Psoas muscle (tissue), 7 donors: ENCODE measurements at regions not wholly inside any gene's neighbourhood (a gene's known extent, or its start where the extent isn't known, plus 50 kb on each side); places are given as distances from the start of the nearest gene placed in this dataset.

Experiments
- ATAC-seq, 4 donors: fragments of 200-7000 bp; cut with Tn5 transposase; one replicate each; pipeline ENCODE4 v1.9.1; 2020; ENCODE audit warnings: moderate library complexity in 3 of 4, mild to moderate bottlenecking in 2 of 4
- DNase-seq, 2 donors: peaks; one replicate each; pipeline ENCODE4 v3.0.0-alpha.2; 2020
- H3K27ac ChIP-seq: fragments of 200-600 bp; one replicate; pipeline ENCODE4 v1.8.0; 2022
- H3K27me3 ChIP-seq, 3 donors: fragments of 200-600 bp in 1 of 3; one replicate each; pipeline versions ENCODE4 v1.6.1 to v1.8.0; 2013 to 2022; ENCODE audit warnings: low read length in 2 of 3, mild to moderate bottlenecking in 2 of 3, moderate library complexity in 1 of 3; ENCODE audit not compliant: insufficient read depth in 3 of 3
- H3K36me3 ChIP-seq, 2 donors: fragments of 200-600 bp in 1 of 2; one replicate each; pipeline versions ENCODE4 v1.6.1 to v1.8.0; 2013 to 2022; ENCODE audit warnings: low read depth in 1 of 2, mild to moderate bottlenecking in 1 of 2, moderate library complexity in 1 of 2; ENCODE audit not compliant: insufficient read depth in 1 of 2
- H3K4me1 ChIP-seq: fragments of 200-600 bp; one replicate; pipeline ENCODE4 v1.8.0; 2022
- H3K4me3 ChIP-seq: fragments of 200-600 bp; one replicate; pipeline ENCODE4 v1.8.0; 2022; ENCODE audit warnings: mild to moderate bottlenecking
- H3K9me3 ChIP-seq: fragments of 200-600 bp; one replicate; pipeline ENCODE4 v1.8.0; 2022
- WGBS, 3 donors: extraction: QIAGEN DNeasy Blood & Tissue Kit; methylation state at CpG; one replicate each; pipeline versions ENCODE4 v1.1.6 to v1.1.7; 2013; 5-methylcytosine and 5-hydroxymethylcytosine counted together
- intact Hi-C, 2 donors: fragments of 100-400 bp; cut with DNase I; formaldehyde crosslinking; loops; one replicate each; pipeline versions ENCODE4 v1.11.0 to v1.14.2; 2022
- TF ChIP-seq, protein P1 (sequence below): fragments of 200-600 bp; IDR thresholded peaks from one replicate; pipeline ENCODE4 v1.8.0; 2022; ENCODE audit warnings: antibody characterized with exemption
- donor health status: healthy with polysubstance abuse.
- donor health status: DM: no; HTN: no; CAD: no; lungs with moderate emphysema.
- donor health status: Bipolar disorder and iron deficiency.
- donor health status: healthy.
- donor health status: DM: yes; HTN: yes; CAD: no.
- donor health status: DM: no; HTN: no; CAD: no.
- donor health status: DM: yes; HTN: yes; CAD: no.

DNA sequence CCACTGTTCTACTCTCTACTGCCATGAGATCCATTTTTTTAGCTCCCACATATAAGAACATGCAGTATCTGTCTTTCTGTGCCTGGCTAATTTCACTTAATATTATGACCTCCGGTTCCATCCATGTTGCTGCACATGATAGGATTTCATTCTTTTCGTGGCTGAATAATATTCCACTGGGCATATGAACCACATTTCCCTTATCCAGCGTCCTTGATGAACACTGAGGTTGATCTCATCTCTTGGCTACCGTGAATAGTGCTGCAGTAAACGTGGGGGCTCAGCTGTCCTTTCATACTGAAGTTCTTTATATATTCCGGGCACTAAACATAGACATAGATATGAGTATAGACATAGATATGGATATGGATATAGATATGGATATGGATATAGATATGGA is 109.3 kb upstream of the TNRC6C start:
- DNase-seq (no peak), ATAC-seq (peak in 2 of 4 donors; percentile 29 to 39)
- 82 to 88% (median 84%) methylated on average over 6 of the region's 6 CpGs for WGBS, 3 donors
- intact Hi-C loops, result no loop called here
- H3K9me3 ChIP-seq, result no peaks in the 10 kb centered on the region
- H3K27me3 ChIP-seq, result no peaks in the 10 kb centered on the region
- no peak overlapping the region for H3K27ac ChIP-seq
- no peak overlapping the region for H3K4me3 ChIP-seq
- TF ChIP-seq, protein P1, sequence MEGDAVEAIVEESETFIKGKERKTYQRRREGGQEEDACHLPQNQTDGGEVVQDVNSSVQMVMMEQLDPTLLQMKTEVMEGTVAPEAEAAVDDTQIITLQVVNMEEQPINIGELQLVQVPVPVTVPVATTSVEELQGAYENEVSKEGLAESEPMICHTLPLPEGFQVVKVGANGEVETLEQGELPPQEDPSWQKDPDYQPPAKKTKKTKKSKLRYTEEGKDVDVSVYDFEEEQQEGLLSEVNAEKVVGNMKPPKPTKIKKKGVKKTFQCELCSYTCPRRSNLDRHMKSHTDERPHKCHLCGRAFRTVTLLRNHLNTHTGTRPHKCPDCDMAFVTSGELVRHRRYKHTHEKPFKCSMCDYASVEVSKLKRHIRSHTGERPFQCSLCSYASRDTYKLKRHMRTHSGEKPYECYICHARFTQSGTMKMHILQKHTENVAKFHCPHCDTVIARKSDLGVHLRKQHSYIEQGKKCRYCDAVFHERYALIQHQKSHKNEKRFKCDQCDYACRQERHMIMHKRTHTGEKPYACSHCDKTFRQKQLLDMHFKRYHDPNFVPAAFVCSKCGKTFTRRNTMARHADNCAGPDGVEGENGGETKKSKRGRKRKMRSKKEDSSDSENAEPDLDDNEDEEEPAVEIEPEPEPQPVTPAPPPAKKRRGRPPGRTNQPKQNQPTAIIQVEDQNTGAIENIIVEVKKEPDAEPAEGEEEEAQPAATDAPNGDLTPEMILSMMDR, result no peak
- H3K36me3 ChIP-seq, result no peaks in the 10 kb centered on the region
- H3K4me1 ChIP-seq, result no peaks in the 10 kb centered on the region

DNA sequence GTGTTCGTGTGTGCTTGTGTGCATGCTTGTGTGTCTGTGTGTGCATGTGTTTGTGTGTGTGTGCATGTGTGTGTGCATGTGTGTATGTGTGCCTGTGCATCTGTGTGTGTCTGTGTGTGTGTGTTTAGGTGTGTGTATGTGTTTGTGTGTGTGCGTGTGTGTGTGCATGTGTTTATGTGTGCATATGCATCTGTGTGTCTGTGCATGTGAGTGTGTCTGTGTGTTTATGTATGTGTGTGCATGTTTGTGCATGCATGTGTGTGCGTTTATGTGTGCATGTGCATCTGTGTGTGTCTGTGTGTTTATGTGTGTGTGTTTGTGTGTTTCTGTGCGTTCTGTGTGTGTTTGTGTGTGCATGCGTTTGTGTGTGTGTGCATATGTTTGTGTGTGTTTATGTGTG is 106.6 kb upstream of the TNRC6C start:
- TF ChIP-seq, protein P1, result no peak
- WGBS, 3 donors, result 89 to 99% (median 97%) methylated on average over 5 of the region's 5 CpGs
- no peaks in the 10 kb centered on the region for H3K9me3 ChIP-seq
- H3K27me3 ChIP-seq, result no peaks in the 10 kb centered on the region
- intact Hi-C loops, result no loop called here
- no peak overlapping the region for H3K4me3 ChIP-seq
- no peaks in the 10 kb centered on the region for H3K36me3 ChIP-seq
- no peak for ATAC-seq
- no peak for DNase-seq
- no peak overlapping the region for H3K27ac ChIP-seq
- H3K4me1 ChIP-seq, result no peaks in the 10 kb centered on the region

DNA sequence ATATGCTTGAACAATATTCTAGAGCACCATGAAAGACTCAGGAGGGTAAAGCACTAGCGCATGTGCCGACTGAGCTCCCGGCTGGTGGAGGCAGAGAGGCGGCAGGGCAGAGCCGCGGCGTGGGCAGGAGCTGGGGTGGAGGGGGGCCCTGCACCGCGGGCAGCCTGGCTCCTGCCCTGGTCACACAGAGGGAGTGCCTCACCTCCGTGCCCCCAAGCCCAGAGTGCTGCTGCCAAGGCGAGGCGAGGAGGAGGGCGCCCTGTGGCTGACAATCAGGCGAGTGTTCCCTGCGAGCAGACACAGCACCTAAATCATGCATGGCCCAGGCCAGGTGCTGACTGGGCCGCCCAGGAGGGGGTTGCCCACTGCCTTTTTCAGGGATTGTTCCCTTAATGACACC is 105.8 kb upstream of the TNRC6C start:
- WGBS, 3 donors, result 47 to 64% (median 60%) methylated on average over 16 of the region's 16 CpGs
- intact Hi-C loops, result no loop called here
- peak in 1 of 2 donors; percentile 19 for DNase-seq

DNA sequence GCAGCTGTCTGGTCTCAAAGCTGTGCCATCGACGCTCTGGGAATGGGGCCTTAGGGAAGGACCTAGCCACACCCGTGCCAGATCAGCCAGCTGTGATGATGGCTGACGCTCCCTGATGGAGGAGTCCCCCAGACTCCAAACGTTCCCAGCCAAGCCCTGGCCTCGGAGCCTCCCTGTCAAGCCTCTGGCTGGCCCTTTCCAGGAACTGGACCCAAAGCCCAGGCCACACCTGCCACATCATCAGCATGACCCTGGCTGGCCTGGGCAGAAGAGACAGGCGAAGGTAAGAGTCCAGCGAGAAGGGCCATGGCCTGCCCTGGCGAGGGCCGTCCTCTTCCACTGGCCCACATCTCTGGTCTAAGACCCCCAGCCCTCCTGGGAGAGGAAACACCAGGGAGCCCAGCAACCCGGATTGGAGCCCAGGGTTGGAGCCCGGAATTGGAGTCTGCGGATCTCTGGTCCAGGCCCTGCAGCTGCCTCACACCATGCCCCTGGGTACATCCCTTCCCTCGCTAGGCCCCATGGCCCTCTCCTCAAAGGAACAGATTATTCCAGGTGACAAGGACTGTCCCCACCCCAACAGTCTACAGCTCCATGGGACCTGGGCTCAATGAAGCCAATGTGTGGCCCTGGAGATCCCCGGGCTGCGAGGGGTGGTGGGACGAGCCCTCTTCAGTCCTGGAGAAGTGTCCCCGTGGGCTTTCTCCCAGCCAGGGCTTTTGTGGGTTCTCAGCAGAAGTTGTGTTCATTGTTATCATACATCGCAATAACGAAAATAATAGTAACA is 105.1 kb upstream of the TNRC6C start:
- Histone ChIP-seq H3K4me1 (no peaks in the 10 kb centered on the region), H3K27me3 (no peaks in the 10 kb centered on the region), H3K36me3 (no peaks in the 10 kb centered on the region), H3K9me3 (no peaks in the 10 kb centered on the region), H3K4me3 (no peak overlapping the region), H3K27ac (no peak overlapping the region)
- DNase-seq (peak in 1 of 2 donors; percentile 27), ATAC-seq (no peak)
- WGBS, 3 donors, result 74 to 75% (median 74%) methylated on average over 19 to 20 of the region's 20 CpGs
- TF ChIP-seq, protein P1, result no peak
- intact Hi-C loops, result no loop called here

More for the DNA sequence above, 105.8 kb upstream of the TNRC6C start:
- Histone ChIP-seq H3K9me3 (no peaks in the 10 kb centered on the region), H3K27me3 (no peaks in the 10 kb centered on the region), H3K27ac (no peak overlapping the region), H3K4me1 (no peaks in the 10 kb centered on the region), H3K4me3 (no peak overlapping the region), H3K36me3 (no peaks in the 10 kb centered on the region)
- TF ChIP-seq, protein P1, result no peak
- peak in 2 of 4 donors; percentile 19 to 39 for ATAC-seq
